Stomach (tissue), 8 donors: ENCODE measurements at regions not wholly inside any gene's neighbourhood (a gene's known extent, or its start where the extent isn't known, plus 50 kb on each side); places are given as distances from the start of the nearest gene placed in this dataset.

ENCODE experiments used
- DNase-seq, 2 donors: peaks; one replicate each; pipeline versions ENCODE4 v3.0.0 to v3.0.0-alpha.2; 2013 to 2019
- H3K27ac ChIP-seq, 5 donors: fragments of 200-600 bp in 4 of 5; sonication (generic) in 4 of 5; one replicate each; pipeline ENCODE4 v1.5.1; 2013 to 2019; ENCODE audit warnings: mild to moderate bottlenecking in 1 of 5, moderate library complexity in 1 of 5
- H3K27me3 ChIP-seq, 3 donors: fragments of 200-600 bp; sonication (generic); one replicate each; pipeline ENCODE4 v1.5.1; 2017 to 2019; ENCODE audit warnings: mixed run types in 1 of 3
- H3K36me3 ChIP-seq, 4 donors: fragments of 200-600 bp; sonication (generic); 1 replicate in 3 of 4; 2 replicates in 1 of 4; pipeline ENCODE4 v1.5.1; 2016 to 2019
- H3K4me1 ChIP-seq, 4 donors: fragments of 200-600 bp; sonication (generic); one replicate each; pipeline ENCODE4 v1.5.1; 2016 to 2019
- H3K4me3 ChIP-seq, 4 donors: fragments of 200-600 bp; sonication (generic) in 3 of 4; one replicate each; pipeline ENCODE4 v1.5.1; 2016 to 2019; ENCODE audit warnings: mild to moderate bottlenecking in 1 of 4
- H3K9me3 ChIP-seq, 4 donors: fragments of 200-600 bp; sonication (generic); one replicate each; pipeline ENCODE4 v1.5.1; 2016 to 2019
- CTCF ChIP-seq, 7 experiments: fragments of 450-650 bp in 4 of 7; fragments of 200-600 bp in 3 of 7; sonication (generic) in 3 of 7; IDR thresholded peaks; one replicate each; pipeline ENCODE4 v1.5.1; 2016 to 2019; ENCODE audit warnings: antibody characterized with exemption in 7 of 7, control low read depth in 2 of 7, mild to moderate bottlenecking in 1 of 7
- EP300 ChIP-seq: sonication (generic); formaldehyde crosslinking; IDR thresholded peaks from one replicate; pipeline ENCODE4 v1.6.1; 2017; ENCODE audit warnings: antibody characterized with exemption
- POLR2A ChIP-seq, 4 donors: fragments of 450-650 bp; IDR thresholded peaks; one replicate each; pipeline ENCODE4 v1.6.1; 2016; ENCODE audit warnings: antibody characterized with exemption in 4 of 4, control low read depth in 2 of 4, mild to moderate bottlenecking in 1 of 4, moderate library complexity in 1 of 4
- POLR2AphosphoS5 ChIP-seq, 3 donors: sonication (generic); formaldehyde crosslinking; IDR thresholded peaks; one replicate each; pipeline ENCODE4 v1.6.1; 2016; ENCODE audit warnings: antibody characterized with exemption in 3 of 3
- WGBS, 5 donors: extraction: QIAGEN DNeasy Blood & Tissue Kit in 3 of 5; methylation state at CpG; one replicate each; pipeline versions ENCODE4 v1.1.5 to v1.1.7; 2013 to 2018; 5-methylcytosine and 5-hydroxymethylcytosine counted together
- intact Hi-C: fragments of 100-400 bp; cut with DNase I; formaldehyde crosslinking; loops from one replicate; pipeline ENCODE4 v1.15.1; 2023; ENCODE audit warnings: low total_unique reads
- donor health status: healthy with polysubstance abuse.
- donor health status: Bipolar disorder and iron deficiency.
- donor health status: healthy.

GRCh38 chr2:37551783-37552182, 119.7 kb downstream of the CDC42EP3 start:
- H3K27me3 ChIP-seq = no peaks in the 10 kb centered on the region
- no peak overlapping the region for H3K4me3 ChIP-seq
- intact Hi-C loops = no loop called here
- no peak overlapping the region for H3K27ac ChIP-seq
- H3K36me3 ChIP-seq = no peaks in the 10 kb centered on the region
- 89 to 96% (median 94%) methylated on average over 3 of the region's 3 CpGs for WGBS, 5 donors
- no peaks in the 10 kb centered on the region for H3K9me3 ChIP-seq
- peaks cover 0 to 3% (median 0%) of the 10 kb centered on the region in 4 donors for H3K4me1 ChIP-seq
- DNase-seq = no peak
- no peak for TF ChIP-seq CTCF (IDR thresholded peaks at IDR 0.05)
- TF ChIP-seq EP300 = no peak
- no peak for TF ChIP-seq POLR2A (IDR thresholded peaks at IDR 0.05)
- no peak for TF ChIP-seq POLR2AphosphoS5 (IDR thresholded peaks at IDR 0.05)

- Histone ChIP-seq H3K9me3 (no peaks in the 10 kb centered on the region), H3K27ac (no peak overlapping the region)
- 63 to 80% (median 65%) methylated on average over 2 of the region's 2 CpGs for WGBS, 5 donors
Measured at GRCh38 chr2:37552339-37552738, 119.1 kb downstream of the CDC42EP3 start.

GRCh38 chr2:37553411-37554154, 117.9 kb downstream of the CDC42EP3 start:
- no peaks in the 10 kb centered on the region for H3K27me3 ChIP-seq
- TF ChIP-seq CTCF (IDR thresholded peaks at IDR 0.05) (no peak), EP300 (no peak), POLR2A (IDR thresholded peaks at IDR 0.05) (no peak), POLR2AphosphoS5 (IDR thresholded peaks at IDR 0.05) (no peak)
- peaks cover 0 to 3% (median under 1%) of the 10 kb centered on the region in 4 donors for H3K4me1 ChIP-seq
- 72 to 76% (median 74%) methylated on average over 5 of the region's 5 CpGs for WGBS, 5 donors
- no peak overlapping the region for H3K27ac ChIP-seq
- H3K4me3 ChIP-seq = no peak overlapping the region
- no peaks in the 10 kb centered on the region for H3K9me3 ChIP-seq
- DNase-seq = no peak
- intact Hi-C loops = no loop called here
- H3K36me3 ChIP-seq = no peaks in the 10 kb centered on the region

More at GRCh38 chr2:37552339-37552738, 119.1 kb downstream of the CDC42EP3 start:
- Histone ChIP-seq H3K4me1 (peaks cover 0 to 3% (median 0%) of the 10 kb centered on the region in 4 donors), H3K36me3 (no peaks in the 10 kb centered on the region), H3K4me3 (no peak overlapping the region), H3K27me3 (no peaks in the 10 kb centered on the region)
- no peak for DNase-seq
- intact Hi-C loops = no loop called here
- TF ChIP-seq EP300 = no peak
- TF ChIP-seq POLR2AphosphoS5 (IDR thresholded peaks at IDR 0.05) = no peak
- TF ChIP-seq POLR2A (IDR thresholded peaks at IDR 0.05) = no peak
- no peak for TF ChIP-seq CTCF (IDR thresholded peaks at IDR 0.05)

- Histone ChIP-seq H3K27me3 (no peaks in the 10 kb centered on the region), H3K36me3 (no peaks in the 10 kb centered on the region), H3K9me3 (no peaks in the 10 kb centered on the region), H3K4me3 (no peak overlapping the region), H3K27ac (no peak overlapping the region), H3K4me1 (peaks cover 0 to 5% (median 2%) of the 10 kb centered on the region in 4 donors)
- no peak for TF ChIP-seq EP300
- TF ChIP-seq CTCF (IDR thresholded peaks at IDR 0.05) = no peak
- TF ChIP-seq POLR2A (IDR thresholded peaks at IDR 0.05) = no peak
- TF ChIP-seq POLR2AphosphoS5 (IDR thresholded peaks at IDR 0.05) = no peak
- WGBS, 5 donors = 57 to 79% (median 65%) methylated on average over 2 of the region's 2 CpGs
- intact Hi-C loops = no loop called here
- no peak for DNase-seq
Measured at GRCh38 chr2:37554155-37554510, 117.3 kb downstream of the CDC42EP3 start.
